ENCODE measurements at regions not wholly inside any gene's neighbourhood (a gene's known extent, or its start where the extent isn't known, plus 50 kb on each side); places are given as distances from the start of the nearest gene placed in this dataset.
A peak's percentile ranks its signal among the peaks of the same experiment; 100 is the strongest.

- H3K9me3 Mint-ChIP-seq (ENCODE audit: unreplicated experiment): no peaks in the 10 kb centered on the region
Measured at GRCh38 chr2:21501376-21502027, 377.7 kb downstream of the TDRD15 start.

GRCh38 chr2:21515903-21516302 is 392.1 kb downstream of the TDRD15 start:
- Histone ChIP-seq H3K9me3 (no peaks in the 10 kb centered on the region), H3K27me3 (replicated peaks; ENCODE audit: control insufficient read depth, insufficient read depth, low read length) (no peaks in the 10 kb centered on the region), H3K36me3 (ENCODE audit: control insufficient read depth, insufficient read depth, low read length) (no peaks in the 10 kb centered on the region), H3K4me1 (no peaks in the 10 kb centered on the region), H3K4me3 (ENCODE audit: low read depth, low read length) (no peak overlapping the region)
- H3K27ac Mint-ChIP-seq (ENCODE audit: unreplicated experiment): no peak overlapping the region
- H3K36me3 Mint-ChIP-seq (ENCODE audit: insufficient read depth, unreplicated experiment): no peaks in the 10 kb centered on the region
- TF ChIP-seq CTCF (IDR thresholded peaks at IDR 0.05; ENCODE audit: insufficient read depth in 1 of 2, low read depth in 1 of 2, low read length in 1 of 2, severe bottlenecking in 1 of 2, unreplicated experiment in 1 of 2): no peak
- ChIA-PET CTCF (no interaction called here), POLR2A (no interaction called here)
- no peaks in the 10 kb centered on the region for H3K4me1 Mint-ChIP-seq (ENCODE audit: low read depth, unreplicated experiment)
- peak in 1 of 2 experiments; percentile 9 for DNase-seq
- intact Hi-C loops (cut with micrococcal nuclease; ENCODE audit: unreplicated experiment): no loop called here
- no peaks in the 10 kb centered on the region for H3K9me3 Mint-ChIP-seq (ENCODE audit: unreplicated experiment)
- no peak overlapping the region for H3K4me3 Mint-ChIP-seq (ENCODE audit: unreplicated experiment)
- BruUV-seq (replicated peaks): no TSS peak
- no peaks in the 10 kb centered on the region for H3K27me3 Mint-ChIP-seq (ENCODE audit: insufficient read depth, unreplicated experiment)

More at GRCh38 chr2:21501376-21502027, 377.7 kb downstream of the TDRD15 start:
- no TSS peak for BruUV-seq (replicated peaks)
- ChIA-PET POLR2A (no interaction called here), CTCF (no interaction called here)
- no peak for TF ChIP-seq CTCF (IDR thresholded peaks at IDR 0.05; ENCODE audit: insufficient read depth in 1 of 2, low read depth in 1 of 2, low read length in 1 of 2, severe bottlenecking in 1 of 2, unreplicated experiment in 1 of 2)
- Mint-ChIP-seq H3K27me3 (ENCODE audit: insufficient read depth, unreplicated experiment) (no peaks in the 10 kb centered on the region), H3K27ac (ENCODE audit: unreplicated experiment) (no peak overlapping the region), H3K4me3 (ENCODE audit: unreplicated experiment) (no peak overlapping the region), H3K36me3 (ENCODE audit: insufficient read depth, unreplicated experiment) (no peaks in the 10 kb centered on the region), H3K4me1 (ENCODE audit: low read depth, unreplicated experiment) (peaks cover 6% of the 10 kb centered on the region)
- no peak for DNase-seq
- Histone ChIP-seq H3K36me3 (ENCODE audit: control insufficient read depth, insufficient read depth, low read length) (no peaks in the 10 kb centered on the region), H3K4me3 (ENCODE audit: low read depth, low read length) (no peak overlapping the region), H3K4me1 (no peaks in the 10 kb centered on the region), H3K9me3 (no peaks in the 10 kb centered on the region), H3K27me3 (replicated peaks; ENCODE audit: control insufficient read depth, insufficient read depth, low read length) (no peaks in the 10 kb centered on the region)
- intact Hi-C loops (cut with micrococcal nuclease; ENCODE audit: unreplicated experiment): no loop called here

GRCh38 chr2:21519412-21519811 is 395.6 kb downstream of the TDRD15 start:
- Mint-ChIP-seq H3K36me3 (ENCODE audit: insufficient read depth, unreplicated experiment) (no peaks in the 10 kb centered on the region), H3K4me1 (ENCODE audit: low read depth, unreplicated experiment) (no peaks in the 10 kb centered on the region), H3K4me3 (ENCODE audit: unreplicated experiment) (no peak overlapping the region), H3K9me3 (ENCODE audit: unreplicated experiment) (no peaks in the 10 kb centered on the region), H3K27ac (ENCODE audit: unreplicated experiment) (no peak overlapping the region), H3K27me3 (ENCODE audit: insufficient read depth, unreplicated experiment) (no peaks in the 10 kb centered on the region)
- Histone ChIP-seq H3K4me1 (no peaks in the 10 kb centered on the region), H3K9me3 (no peaks in the 10 kb centered on the region), H3K36me3 (ENCODE audit: control insufficient read depth, insufficient read depth, low read length) (no peaks in the 10 kb centered on the region), H3K4me3 (ENCODE audit: low read depth, low read length) (no peak overlapping the region), H3K27me3 (replicated peaks; ENCODE audit: control insufficient read depth, insufficient read depth, low read length) (no peaks in the 10 kb centered on the region)
- no peak for TF ChIP-seq CTCF (IDR thresholded peaks at IDR 0.05; ENCODE audit: insufficient read depth in 1 of 2, low read depth in 1 of 2, low read length in 1 of 2, severe bottlenecking in 1 of 2, unreplicated experiment in 1 of 2)
- BruUV-seq (replicated peaks): no TSS peak
- ChIA-PET POLR2A (no interaction called here), CTCF (no interaction called here)
- intact Hi-C loops (cut with micrococcal nuclease; ENCODE audit: unreplicated experiment): no loop called here
- DNase-seq: no peak

Data from Caco-2 (cell line).